ENCODE measurements at regions not wholly inside any gene's neighbourhood (a gene's known extent, or its start where the extent isn't known, plus 50 kb on each side); places are given as distances from the start of the nearest gene placed in this dataset.
"Not testable (repeated sequence)": the region's sequence is repeated elsewhere in the genome, so short reads cannot be mapped to it uniquely, and the experiment has no call there.

DNA sequence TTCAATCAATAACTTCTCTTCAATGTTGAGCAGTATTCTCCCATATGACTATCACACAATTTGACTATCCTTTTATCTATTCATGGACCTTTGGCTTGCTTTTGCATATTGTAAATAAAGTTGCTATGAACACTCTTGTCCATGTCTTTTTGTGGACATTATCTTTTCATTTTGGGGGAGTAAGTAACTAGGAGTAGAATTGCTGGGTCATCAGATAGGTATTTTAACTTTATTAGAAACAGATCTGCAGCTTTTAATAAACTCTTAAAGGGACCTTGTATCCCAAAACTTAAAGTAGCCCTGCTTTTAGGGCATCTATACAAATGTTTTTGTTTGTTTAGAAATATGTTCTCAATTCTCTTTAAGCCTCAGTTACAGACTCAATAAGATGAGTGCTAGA lies 614.2 kb upstream of the CITED2 start:
- no peak for DNase-seq

DNA sequence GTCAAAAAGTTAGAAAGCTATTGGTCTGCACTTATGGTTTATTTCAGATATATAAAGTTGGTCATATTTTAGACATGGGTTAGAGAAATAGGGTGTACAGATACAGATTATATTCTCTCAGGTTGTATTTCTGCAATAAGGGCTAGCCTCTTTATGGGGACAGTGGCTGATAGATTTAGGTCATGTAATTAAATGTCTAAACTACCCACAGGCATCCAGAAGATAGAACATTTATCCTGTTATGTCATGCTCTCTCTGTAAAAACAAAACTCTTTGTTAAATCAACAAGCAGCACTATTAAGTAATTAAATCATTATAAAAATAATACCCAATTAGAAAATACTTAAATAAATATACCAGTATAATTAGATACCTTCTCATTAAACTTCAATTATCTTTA lies 612.6 kb upstream of the CITED2 start:
- DNase-seq: no peak

GRCh38 chr6:139985236-139985815 lies 610.9 kb upstream of the CITED2 start:
- no peak for DNase-seq

- no peak for DNase-seq
Observed at GRCh38 chr6:139984317-139984716, 609.9 kb upstream of the CITED2 start.

- no peak for DNase-seq
Observed at GRCh38 chr6:139983555-139984276, 609.3 kb upstream of the CITED2 start.

DNA sequence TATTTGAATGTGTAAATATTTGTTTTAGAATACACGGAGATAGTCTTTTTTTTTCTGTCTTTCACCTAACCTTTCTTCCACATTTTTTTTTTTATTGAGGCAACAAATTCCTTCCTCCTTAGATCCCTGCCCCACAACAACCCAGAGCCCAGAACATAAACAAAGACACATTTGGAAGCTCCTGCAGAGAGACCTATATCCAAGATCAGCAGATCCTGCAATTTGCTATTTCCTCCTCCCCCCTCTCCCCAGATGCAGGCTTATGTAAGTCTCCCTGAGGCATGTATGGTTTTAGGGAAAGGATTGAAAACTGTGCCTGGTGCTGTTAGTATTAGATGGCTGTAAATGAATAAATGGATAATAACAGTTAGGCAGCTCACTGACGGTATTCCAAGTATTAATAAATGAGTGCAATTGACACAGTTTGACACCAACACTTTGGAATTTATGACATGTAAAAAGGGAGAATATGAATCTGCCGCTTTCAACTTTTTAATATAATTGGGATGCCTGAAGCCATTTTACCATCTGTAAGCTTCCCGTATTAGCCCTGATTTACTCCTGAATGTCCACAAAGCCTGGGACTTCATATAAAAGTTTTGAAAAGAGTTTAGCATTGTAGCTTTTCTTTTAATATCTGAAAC lies 608.3 kb upstream of the CITED2 start:
- no peak for DNase-seq

DNA sequence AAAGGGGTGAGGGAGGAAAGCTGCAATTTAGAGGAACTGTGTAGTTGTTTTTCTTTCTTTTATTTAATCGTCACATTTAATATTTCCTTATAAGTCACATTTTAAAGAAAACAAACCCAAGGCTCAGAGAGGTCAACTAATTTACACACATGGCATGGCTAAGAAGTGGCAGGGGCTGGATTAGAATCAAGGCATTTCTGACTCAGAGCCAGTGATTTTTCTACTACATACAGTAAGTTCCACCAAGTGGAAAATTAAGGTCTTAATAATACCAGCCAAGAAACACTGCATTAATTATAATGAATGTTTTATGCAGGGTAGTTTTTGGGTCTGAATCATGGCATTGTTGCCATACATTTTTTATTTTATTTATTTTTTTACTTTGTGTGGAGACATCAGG lies 607.7 kb upstream of the CITED2 start:
- DNase-seq: no peak

DNA sequence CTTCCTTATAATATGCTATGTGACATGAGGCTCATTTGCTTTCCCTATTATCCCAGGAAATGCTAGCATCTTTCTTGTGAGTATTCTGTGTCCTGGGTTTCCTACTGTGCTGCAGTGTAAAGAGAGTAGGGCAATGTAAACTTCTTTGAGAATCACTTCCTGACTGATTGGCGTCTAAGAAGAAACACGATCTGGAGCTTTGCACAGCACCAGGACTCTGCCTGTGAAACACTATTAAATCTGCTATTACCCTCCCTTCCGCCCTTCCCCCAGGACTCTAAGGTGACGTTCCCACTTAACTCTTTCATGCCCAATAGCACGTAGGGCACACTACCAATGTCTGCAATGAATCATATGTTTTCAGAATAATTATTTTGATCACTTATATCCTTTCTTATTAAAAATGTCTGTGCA lies 607.3 kb upstream of the CITED2 start:
- no peak for DNase-seq

GRCh38 chr6:139981066-139981624 lies 606.7 kb upstream of the CITED2 start:
- no peak for DNase-seq

DNA sequence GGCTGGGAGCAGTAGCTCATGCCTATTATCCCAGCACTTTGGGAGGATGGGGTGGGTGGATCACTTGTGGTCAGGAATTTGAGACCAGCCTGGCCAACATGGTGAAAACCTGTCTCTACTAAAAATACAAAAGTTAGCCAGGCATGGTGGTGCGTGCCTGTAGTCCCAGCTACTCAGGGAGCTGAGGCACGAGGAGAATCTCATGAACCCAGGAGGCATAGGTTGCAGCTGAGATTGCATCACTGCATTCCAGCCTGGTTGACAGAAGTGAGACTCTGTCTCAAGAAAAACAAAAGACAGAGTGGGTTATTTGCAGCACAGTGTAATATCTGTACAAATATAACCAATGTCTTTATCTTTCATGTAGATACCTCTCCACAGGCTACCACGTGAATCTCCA lies 606.2 kb upstream of the CITED2 start:
- DNase-seq: not testable (repeated sequence)

DNA sequence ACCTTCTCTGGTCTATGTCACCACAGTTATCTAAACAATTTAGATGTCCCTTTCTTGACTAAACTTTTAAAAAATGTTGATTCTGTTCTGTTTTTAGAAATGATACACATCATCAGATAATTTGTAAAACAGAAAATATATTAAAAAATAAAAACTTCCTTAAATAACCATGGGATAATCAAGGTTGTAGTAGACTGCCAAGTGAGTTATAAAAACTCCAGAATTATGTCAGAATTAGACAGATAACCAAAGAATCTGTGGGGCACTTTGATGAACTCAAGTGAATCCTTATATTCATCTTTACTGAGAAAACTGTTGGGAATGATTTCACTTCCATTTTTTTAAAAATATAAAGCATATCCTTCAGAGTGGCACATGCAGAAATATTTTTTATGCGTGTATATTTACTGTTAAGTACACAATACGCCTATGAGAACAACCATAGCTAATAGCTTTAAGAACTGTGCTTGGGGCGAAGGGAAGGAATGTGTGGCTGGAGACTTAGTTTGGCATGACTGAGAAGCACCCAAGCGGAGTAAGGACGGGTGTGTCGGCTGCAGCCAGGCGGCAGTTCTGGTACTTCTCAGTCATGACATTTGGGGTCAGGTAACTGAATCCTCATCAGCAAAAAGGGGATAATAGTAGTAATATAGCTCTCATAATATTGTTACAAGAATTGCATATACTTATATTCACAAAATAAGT lies 604.7 kb upstream of the CITED2 start:
- no peak for DNase-seq

DNA sequence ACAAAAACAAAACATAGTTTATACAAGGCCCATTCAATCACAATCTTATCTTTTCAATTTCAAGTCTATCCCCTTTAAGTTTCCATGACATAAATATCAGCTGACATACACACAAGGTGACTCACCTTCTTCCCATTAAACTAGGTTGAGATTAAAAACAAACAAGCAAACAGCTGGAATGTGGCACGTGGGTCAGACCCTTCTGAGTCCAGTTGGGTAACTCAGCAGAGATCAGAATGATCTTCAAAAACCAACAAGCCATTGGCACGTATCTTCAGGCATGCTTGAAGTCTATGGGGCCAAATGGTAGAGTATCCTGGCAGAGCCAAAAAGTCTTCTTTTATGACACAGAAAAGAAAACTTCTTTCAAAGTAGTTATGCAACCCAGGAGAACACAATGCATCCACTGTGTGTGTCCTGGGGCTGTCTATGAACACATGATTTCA lies 603.5 kb upstream of the CITED2 start:
- no peak for DNase-seq

DNA sequence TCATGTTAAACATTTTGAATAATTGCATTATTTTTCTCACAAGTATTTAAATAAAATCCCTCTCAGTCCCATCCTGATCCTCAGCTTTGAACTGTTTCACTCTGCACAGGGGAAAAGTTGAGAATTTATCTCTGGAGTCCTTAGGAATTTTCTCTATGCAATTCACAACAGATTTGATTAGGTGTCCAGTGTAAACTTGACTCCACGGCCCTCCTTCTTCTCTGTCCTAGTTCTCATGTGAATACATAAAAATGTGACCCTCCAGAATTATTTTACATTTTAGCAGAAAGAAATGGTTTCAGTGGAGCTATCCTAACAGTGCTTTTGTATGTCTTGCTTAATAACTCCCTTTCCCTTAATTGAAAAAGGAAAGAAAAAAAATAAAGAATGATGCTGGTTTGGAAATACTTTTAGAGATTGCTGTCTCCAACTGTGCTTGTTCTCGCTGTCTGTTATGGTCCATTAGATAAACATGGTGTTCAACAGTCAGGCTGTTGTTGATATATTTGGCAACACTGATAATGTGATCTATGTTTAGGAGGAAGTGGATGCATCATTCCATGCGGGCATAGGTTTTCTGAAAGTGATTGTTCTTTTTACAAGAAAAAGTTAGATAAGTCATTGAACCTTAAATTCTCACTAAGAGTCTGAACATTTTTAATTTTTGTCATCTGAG lies 599.4 kb upstream of the CITED2 start:
- no peak for DNase-seq

GRCh38 chr6:139972116-139972515 lies 597.7 kb upstream of the CITED2 start:
- no peak for DNase-seq

DNA sequence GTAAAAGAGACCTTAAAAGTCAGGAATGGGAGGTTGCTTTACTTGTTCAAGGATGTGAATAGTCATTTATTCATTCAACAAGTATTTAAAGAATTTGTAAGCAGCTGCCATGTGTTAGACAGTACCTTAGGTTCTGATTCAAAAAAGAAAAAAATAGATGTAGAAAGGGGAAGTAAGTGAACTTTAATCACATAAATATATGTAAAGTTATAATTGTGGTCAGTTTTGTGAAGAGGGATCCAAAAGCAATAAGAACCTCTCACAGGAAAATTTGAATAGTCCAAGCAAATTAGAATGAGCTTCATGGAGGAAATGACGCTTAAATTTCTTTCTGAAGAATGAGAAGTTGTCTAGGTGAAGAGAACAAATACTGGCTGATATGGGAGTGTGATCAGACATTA lies 596.1 kb upstream of the CITED2 start:
- DNase-seq: no peak

- no peak for DNase-seq
Observed at GRCh38 chr6:139967497-139967896, 593.0 kb upstream of the CITED2 start.

- DNase-seq: no peak
Observed at GRCh38 chr6:139965393-139965792, 590.9 kb upstream of the CITED2 start.

GRCh38 chr6:139964737-139965136 lies 590.3 kb upstream of the CITED2 start:
- DNase-seq: no peak

DNA sequence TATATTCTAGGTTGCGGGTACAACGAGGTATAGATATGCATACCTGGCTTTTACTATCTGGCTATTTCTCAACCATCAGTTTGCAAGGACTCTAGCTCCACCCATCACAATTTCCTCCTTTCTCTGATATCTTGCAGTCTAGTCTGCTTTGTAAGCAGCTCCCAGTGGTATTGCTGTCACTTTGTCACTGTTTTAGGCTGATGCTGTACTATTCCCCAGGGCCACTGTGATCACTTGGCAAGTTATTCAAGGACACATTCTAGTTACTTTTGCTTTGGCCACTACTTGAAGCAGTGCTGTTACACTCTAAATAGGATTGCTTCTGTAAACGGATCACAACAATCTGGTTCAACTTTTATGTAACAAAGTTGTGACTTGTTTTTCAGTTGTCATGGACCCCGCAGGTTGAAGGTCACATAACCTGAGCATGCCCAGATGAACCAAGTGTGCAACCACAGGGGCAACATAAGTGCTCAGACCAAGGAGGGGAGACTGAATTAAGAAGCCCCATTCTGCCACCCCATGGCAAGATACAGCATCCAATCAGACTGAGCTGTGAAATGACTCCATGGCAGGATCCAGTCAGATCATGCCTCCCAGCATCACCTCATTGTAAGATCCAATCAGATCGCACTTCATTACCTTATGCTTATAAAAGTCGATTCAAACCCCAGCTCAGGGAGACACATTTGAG lies 588.4 kb upstream of the CITED2 start:
- no peak for DNase-seq

DNA sequence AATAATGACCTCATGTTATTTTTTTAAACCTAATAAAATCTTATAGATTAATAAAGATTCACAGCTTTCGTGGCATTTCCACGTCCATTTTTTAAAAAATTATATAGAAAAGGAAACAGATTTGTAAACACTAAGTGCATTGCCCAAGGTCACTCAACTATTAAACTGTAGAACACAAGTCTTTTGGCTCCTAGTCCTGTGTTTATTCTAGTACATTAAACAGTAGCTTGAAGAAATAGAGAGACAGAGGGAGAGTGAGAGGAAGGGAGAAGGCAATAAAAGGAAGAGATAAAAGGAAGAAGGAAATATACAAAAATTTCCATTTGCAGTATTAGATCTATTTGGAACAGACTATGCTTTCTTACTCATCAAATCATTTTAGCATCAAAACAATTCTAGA lies 586.7 kb upstream of the CITED2 start:
- DNase-seq: no peak

DNA sequence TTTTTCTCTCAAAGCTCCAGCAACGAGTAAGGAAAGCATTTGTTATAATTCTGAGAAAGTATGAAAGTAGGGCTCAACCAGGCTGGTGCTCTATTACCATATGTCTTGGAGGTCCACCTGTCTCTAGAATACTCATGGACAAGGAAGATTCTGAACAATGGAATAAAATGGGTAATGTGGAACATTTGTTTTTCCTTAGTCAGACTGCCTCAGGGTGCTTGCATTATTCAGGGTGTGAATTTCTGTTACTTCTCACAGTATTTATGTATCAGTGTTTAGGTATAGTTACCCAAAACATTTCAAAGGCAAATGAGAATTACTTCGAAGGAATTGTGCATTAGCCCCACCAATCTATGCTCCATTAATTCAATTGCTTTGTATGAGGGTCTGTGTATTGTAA lies 586.2 kb upstream of the CITED2 start:
- DNase-seq: no peak
